HEK293 (cell line): ENCODE measurements at regions not wholly inside any gene's neighbourhood (a gene's known extent, or its start where the extent isn't known, plus 50 kb on each side); places are given as distances from the start of the nearest gene placed in this dataset.

Experiments
- MZF1 ChIP-seq: fragments of 450-650 bp; formaldehyde crosslinking; IDR thresholded peaks from 2 replicates; pipeline ENCODE4 v1.5.1; 2017; ENCODE audit warnings: missing biosample characterization, missing genetic modification characterization, borderline replicate concordance
- ZBTB8A ChIP-seq: fragments of 450-650 bp; formaldehyde crosslinking; IDR thresholded peaks from 2 replicates; pipeline ENCODE4 v1.5.1; 2016; ENCODE audit warnings: missing biosample characterization, missing genetic modification characterization
- ZNF501 ChIP-seq: fragments of 450-650 bp; formaldehyde crosslinking; IDR thresholded peaks from 2 replicates; pipeline ENCODE4 v1.5.1; 2016; ENCODE audit warnings: missing biosample characterization, missing genetic modification characterization
- ZNF600 ChIP-seq: fragments of 450-650 bp; formaldehyde crosslinking; IDR thresholded peaks from 2 replicates; pipeline ENCODE4 v1.5.1; 2016; ENCODE audit warnings: missing biosample characterization, missing genetic modification characterization
- TF ChIP-seq, protein P1 (sequence below): fragments of 450-650 bp; formaldehyde crosslinking; IDR thresholded peaks from 2 replicates; pipeline ENCODE4 v1.5.1; 2016; ENCODE audit warnings: missing biosample characterization, missing genetic modification characterization
- TF ChIP-seq, protein P2 (sequence below): fragments of 450-650 bp; formaldehyde crosslinking; IDR thresholded peaks from 2 replicates; pipeline ENCODE4 v1.5.1; 2016; ENCODE audit warnings: missing biosample characterization, missing genetic modification characterization
- TF ChIP-seq, protein P3 (sequence below): fragments of 450-650 bp; IDR thresholded peaks from 2 replicates; pipeline ENCODE4 v1.5.1; 2018; ENCODE audit warnings: missing biosample characterization, missing genetic modification characterization
- TF ChIP-seq, protein P4 (sequence below): fragments of 450-650 bp; formaldehyde crosslinking; IDR thresholded peaks from 2 replicates; pipeline ENCODE4 v1.5.1; 2016; ENCODE audit warnings: missing biosample characterization, missing genetic modification characterization

DNA sequence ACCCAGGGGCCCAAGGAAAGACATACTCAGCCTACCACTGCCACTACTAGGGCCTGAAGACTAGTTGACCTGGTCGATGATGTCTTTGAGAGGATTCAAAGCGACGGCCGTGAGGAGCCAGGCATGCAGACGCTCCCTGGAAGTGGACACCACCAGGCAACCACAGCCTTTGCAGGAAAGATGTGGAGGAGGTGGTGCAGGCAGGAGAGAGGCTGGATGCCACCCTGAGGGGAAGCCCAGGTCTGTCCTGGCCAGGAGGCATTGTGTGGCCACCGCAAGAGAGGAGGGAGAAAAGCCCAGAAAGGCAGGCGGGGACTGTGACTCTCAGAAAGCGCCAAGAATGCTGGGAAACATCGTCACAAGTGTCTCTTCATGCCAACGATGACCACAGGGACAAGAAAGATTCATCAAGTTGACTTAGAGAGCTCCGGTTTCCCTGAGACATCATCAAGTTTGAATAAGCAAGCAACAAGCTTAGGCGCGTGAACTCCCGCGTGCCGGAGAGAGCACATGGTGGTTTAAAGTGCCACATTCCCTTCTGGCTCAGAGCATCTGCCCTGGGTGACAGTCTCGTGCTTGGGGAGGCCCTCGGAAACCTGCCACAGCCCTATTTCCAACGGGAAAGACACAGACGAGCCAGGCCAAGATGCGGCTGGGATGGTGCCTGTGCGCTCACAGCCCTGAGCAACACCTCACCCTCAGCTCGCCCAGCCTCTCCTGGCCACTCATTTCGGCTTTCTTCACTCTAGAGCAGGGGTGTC is 464.5 kb upstream of the SALL3 start:
- no peak for TF ChIP-seq ZBTB8A (tag by site-specific recombination)
- TF ChIP-seq, protein P1, sequence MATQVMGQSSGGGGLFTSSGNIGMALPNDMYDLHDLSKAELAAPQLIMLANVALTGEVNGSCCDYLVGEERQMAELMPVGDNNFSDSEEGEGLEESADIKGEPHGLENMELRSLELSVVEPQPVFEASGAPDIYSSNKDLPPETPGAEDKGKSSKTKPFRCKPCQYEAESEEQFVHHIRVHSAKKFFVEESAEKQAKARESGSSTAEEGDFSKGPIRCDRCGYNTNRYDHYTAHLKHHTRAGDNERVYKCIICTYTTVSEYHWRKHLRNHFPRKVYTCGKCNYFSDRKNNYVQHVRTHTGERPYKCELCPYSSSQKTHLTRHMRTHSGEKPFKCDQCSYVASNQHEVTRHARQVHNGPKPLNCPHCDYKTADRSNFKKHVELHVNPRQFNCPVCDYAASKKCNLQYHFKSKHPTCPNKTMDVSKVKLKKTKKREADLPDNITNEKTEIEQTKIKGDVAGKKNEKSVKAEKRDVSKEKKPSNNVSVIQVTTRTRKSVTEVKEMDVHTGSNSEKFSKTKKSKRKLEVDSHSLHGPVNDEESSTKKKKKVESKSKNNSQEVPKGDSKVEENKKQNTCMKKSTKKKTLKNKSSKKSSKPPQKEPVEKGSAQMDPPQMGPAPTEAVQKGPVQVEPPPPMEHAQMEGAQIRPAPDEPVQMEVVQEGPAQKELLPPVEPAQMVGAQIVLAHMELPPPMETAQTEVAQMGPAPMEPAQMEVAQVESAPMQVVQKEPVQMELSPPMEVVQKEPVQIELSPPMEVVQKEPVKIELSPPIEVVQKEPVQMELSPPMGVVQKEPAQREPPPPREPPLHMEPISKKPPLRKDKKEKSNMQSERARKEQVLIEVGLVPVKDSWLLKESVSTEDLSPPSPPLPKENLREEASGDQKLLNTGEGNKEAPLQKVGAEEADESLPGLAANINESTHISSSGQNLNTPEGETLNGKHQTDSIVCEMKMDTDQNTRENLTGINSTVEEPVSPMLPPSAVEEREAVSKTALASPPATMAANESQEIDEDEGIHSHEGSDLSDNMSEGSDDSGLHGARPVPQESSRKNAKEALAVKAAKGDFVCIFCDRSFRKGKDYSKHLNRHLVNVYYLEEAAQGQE (tag by site-specific recombination) = no peak
- TF ChIP-seq, protein P2, sequence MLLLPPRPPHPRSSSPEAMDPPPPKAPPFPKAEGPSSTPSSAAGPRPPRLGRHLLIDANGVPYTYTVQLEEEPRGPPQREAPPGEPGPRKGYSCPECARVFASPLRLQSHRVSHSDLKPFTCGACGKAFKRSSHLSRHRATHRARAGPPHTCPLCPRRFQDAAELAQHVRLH (tag by site-specific recombination) = no peak
- TF ChIP-seq, protein P3, sequence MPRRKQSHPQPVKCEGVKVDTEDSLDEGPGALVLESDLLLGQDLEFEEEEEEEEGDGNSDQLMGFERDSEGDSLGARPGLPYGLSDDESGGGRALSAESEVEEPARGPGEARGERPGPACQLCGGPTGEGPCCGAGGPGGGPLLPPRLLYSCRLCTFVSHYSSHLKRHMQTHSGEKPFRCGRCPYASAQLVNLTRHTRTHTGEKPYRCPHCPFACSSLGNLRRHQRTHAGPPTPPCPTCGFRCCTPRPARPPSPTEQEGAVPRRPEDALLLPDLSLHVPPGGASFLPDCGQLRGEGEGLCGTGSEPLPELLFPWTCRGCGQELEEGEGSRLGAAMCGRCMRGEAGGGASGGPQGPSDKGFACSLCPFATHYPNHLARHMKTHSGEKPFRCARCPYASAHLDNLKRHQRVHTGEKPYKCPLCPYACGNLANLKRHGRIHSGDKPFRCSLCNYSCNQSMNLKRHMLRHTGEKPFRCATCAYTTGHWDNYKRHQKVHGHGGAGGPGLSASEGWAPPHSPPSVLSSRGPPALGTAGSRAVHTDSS = no peak
- TF ChIP-seq ZNF600 (tag by site-specific recombination) = no peak
- TF ChIP-seq MZF1 (tag by site-specific recombination) = no peak
- no peak for TF ChIP-seq ZNF501 (tag by site-specific recombination)
- TF ChIP-seq, protein P4, sequence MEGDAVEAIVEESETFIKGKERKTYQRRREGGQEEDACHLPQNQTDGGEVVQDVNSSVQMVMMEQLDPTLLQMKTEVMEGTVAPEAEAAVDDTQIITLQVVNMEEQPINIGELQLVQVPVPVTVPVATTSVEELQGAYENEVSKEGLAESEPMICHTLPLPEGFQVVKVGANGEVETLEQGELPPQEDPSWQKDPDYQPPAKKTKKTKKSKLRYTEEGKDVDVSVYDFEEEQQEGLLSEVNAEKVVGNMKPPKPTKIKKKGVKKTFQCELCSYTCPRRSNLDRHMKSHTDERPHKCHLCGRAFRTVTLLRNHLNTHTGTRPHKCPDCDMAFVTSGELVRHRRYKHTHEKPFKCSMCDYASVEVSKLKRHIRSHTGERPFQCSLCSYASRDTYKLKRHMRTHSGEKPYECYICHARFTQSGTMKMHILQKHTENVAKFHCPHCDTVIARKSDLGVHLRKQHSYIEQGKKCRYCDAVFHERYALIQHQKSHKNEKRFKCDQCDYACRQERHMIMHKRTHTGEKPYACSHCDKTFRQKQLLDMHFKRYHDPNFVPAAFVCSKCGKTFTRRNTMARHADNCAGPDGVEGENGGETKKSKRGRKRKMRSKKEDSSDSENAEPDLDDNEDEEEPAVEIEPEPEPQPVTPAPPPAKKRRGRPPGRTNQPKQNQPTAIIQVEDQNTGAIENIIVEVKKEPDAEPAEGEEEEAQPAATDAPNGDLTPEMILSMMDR (tag by site-specific recombination) = no peak
